CMK (cell line): ENCODE measurements at regions not wholly inside any gene's neighbourhood (a gene's known extent, or its start where the extent isn't known, plus 50 kb on each side); places are given as distances from the start of the nearest gene placed in this dataset.

Experiments used
- DNase-seq: peaks from one replicate; pipeline ENCODE4 v3.0.0-alpha.2; 2010; ENCODE audit warnings: low read depth

GRCh38 chr21:41045534-41046268 lies 122.3 kb upstream of the BACE2 start:
- DNase-seq = no peak

- DNase-seq = no peak
These were observed 119.8 kb upstream of the BACE2 start for GRCh38 chr21:41048145-41048544.

DNA sequence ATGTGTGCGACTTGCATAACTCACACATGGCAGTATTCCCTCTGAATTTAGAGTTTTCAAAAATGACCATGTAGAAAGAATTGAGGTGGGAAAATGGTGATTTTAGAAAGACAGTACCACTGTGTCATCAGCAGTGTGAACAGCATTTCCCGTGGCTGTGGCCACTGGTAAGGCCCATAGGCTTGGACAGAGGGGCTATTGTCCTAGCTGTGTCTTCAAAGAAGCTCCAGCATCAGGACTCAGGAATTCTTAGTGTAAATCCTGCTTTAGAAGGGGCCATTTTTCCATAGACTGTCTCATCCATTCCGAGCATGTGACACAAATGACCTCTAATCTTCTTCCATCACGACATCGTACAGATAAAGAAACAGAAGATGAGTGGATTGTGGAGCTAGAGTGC lies 119.3 kb upstream of the BACE2 start:
- no peak for DNase-seq

DNA sequence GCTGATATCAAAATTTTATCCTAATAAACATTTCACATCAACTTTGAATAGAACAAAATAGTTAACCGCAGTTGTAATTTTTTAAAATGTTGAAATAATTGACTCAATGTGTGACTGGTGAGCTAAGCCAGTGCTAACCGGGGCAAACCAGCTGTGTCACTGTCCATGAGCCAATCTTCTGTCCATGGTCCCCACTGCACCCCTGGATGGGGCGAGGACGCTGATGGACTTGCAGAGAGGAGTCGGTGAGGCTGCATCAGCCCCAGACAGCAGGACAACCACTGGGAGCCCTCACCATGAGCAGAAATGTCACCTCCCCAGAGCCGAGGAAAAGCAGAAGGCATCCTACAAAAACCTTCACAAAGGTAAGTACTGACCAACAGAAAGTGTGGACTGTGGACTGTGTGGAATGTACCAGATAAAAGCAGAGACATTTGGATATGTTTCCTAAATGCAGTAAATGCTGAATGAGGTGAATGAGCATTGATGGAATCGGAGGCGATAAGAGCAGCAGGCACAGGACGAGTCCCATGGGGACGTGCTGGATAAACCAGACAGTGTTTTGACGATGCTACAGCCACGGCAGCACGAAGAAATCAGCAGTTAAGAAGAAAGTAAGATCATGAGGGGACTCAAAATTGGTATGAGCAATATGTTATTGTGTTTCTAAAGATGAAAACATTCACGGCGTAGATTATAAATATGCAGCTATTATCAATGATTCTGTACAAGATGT lies 115.0 kb upstream of the BACE2 start:
- no peak for DNase-seq

GRCh38 chr21:41054018-41054578 lies 113.9 kb upstream of the BACE2 start:
- DNase-seq = no peak

DNA sequence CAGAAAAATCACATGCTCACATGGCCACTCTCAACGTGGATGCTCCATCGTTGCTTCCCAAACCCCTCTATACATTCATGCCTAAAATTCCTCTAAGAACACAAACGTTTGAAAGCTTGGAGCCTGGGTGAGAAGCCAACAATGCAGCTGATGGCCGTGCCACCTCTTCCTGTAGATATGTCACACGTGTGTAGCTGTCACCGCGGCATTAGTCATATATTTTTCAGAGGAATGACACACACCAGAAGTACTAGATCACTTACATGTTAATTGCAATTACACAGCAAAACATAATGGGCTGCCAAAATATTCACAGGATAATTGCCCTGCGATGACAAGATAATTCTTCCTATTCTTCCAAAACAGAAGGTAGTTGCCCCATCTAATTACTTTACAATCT lies 112.7 kb upstream of the BACE2 start:
- DNase-seq = no peak

DNA sequence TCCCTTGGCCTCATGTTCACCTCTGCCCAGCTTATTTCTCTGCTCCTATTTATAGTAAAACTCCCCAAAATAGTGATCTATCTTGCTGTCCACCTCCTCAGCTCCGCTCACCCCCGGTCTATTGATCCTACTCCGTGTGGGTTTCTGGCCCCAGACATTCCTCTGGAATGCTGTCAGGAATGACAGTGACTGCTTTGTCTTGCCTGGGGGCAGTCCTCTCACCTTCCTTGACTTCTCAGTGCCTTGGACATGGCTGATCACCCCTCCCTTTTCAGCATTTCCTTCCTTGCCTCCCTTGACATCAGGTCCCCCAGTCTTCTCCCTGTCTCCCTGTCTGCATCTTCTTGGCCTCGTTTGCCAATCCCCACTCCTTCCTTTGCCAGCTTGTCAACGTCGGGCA lies 108.1 kb upstream of the BACE2 start:
- no peak for DNase-seq

GRCh38 chr21:41061701-41062100 lies 106.3 kb upstream of the BACE2 start:
- DNase-seq = no peak

DNA sequence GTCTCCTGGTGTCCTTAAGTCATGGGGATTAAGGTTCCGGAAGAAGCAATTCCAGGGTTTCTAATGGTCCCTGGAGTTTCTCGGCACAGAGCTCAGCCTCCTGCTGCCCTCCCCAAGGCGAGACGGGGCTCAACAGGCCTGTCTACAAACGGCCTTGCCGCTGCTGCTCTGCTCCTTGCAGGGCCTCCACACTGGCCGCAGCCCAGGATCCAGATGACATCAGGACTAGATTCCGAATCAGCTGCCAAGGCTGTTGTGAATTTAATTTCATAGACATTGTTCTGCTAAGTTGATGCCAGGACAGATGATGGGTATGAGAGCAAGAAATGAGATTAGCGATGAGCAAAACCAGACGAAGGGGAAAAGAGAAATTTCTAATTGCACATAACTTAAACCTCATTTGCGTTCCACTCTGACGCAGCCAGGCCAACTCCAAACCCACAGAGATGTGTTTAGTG lies 103.6 kb upstream of the BACE2 start:
- DNase-seq = no peak

DNA sequence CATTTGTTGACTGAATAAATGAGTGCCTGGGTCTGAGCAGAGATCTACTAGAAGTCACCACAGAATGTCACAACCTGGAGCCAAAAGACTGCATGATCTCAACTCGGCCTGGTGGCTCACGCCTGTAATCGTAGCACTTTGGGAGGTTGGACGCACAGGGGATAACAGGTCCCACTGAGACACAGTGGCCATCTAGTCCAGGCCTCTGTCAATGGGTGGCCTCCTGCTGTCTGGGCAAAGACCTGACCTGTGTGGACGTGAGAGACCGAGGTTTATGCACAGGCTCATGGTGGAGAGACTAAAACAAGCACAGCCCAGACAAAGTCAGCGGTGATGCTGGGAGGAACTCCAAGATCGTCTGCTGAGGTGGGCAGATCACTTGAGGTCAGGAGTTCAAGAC lies 103.0 kb upstream of the BACE2 start:
- no peak for DNase-seq

- DNase-seq = no peak
These were observed 102.4 kb upstream of the BACE2 start for GRCh38 chr21:41065539-41065938.

- no peak for DNase-seq
These were observed 101.6 kb upstream of the BACE2 start for GRCh38 chr21:41066086-41066938.

DNA sequence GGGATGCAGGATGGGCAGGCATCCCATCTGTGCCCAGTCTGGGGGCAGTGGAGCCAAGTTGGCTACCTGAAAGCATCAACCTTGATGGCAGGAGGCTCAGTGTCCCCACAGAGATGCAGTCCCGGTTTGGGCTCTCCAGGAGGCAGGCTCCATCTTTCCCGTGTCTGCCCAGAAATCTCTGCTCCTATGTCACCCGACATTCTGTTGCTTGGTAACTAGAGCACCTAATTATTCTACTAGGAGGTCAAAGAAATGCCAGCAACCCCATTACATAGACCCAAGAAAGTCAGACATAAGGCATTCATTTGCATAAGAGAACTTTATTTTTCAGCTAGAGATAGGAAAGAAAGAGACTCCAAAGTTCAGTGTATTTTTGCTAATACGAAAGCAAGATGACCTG lies 100.3 kb upstream of the BACE2 start:
- DNase-seq = no peak

DNA sequence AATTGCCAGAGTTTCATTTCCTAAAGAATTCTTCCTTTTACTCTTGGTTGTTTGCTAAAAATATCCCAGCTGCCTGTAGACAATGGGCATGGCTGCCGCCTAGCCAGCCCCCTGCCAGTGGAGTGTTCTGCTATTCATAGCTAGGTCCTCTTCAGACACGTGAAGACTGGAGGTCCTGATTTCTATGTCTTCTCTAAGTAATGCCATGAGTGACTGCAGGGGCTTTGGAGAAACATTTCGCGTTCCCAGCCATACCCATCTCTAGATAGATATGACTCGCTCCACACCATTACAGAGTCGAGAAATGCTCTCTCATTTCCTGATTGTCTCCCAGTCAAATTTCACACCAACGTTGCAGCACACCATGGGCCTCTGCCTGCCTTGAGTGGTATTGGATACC lies 99.5 kb upstream of the BACE2 start:
- no peak for DNase-seq

DNA sequence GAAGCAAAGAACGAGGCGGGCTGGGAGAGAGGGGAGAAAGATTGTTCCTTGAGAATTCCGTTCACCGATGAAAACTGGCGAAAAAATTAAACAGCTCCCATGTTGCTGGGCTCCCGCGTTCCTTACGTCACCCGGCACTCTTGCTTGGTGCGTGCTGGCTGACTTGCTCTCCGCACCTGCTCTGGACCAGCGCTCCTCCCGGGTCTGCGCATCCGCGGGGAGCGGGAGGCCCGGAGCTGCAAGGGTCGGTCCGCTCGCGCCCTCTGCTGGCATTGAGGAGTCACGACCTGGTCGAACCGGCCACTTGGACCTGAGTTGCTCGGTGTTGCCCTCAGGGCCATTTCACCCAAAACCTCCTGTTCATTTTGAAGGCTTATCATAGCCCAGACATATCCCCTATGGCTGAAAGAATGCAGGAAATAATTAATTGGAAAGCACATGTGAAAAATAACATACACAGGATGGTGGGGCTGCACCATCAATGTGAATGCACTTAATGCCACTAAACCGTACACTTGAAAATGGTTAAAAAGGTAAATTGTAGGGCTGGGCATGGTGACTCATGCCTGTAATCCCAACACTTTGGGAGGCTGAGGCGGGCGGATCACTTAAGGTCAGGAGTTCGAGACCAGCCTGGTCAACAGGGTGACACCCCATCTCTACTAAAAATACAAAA lies 98.9 kb upstream of the BACE2 start:
- DNase-seq = peak; percentile 5

- no peak for DNase-seq
These were observed 97.7 kb upstream of the BACE2 start for GRCh38 chr21:41070284-41070683.

DNA sequence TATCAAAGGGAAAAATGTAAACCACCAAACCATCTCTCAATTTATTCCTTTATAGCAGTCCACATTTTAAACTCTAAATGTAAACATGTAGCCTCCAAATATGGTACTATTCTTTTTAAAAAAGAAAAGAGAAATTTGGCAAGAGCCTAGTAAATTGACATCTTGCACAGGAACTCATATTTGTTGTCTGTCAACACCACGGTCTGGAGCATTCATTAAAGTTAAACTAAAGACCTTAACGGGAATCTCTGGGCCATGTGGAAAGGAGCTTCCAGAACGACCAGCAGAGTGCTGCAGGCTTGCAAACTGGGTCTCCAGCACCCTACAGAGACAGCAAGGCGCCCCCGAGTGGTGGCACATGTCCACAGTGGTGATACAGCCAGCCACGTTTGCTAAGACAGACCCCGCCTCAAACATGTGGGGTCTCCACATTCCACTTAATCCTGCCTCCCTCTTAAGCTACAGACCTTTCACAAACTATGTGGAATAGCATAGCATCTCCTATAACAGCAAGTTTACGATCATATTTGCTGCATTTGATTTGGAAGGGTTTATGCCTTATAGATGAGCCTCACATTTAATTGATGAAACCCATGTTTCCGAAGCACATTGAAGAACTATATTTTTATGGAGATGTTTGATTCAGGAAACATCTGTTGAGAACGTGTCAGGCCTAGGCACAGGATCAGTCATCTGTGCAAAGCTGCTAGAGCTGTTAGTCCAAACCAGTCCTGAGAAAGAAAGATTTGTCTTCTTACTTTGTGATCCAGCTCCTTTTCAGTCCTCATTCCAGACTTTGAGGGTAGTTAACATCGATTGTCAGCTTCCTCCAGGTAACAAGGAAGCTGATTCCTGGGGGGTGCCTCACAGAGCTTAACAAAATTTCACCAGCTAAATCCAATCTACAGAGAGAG lies 96.4 kb upstream of the BACE2 start:
- DNase-seq = no peak

GRCh38 chr21:41073558-41073957 lies 94.4 kb upstream of the BACE2 start:
- DNase-seq = no peak

GRCh38 chr21:41074396-41075184 lies 93.4 kb upstream of the BACE2 start:
- DNase-seq = no peak

- DNase-seq = no peak
These were observed 92.3 kb upstream of the BACE2 start for GRCh38 chr21:41075656-41076055.
